Left ventricle myocardium inferior (tissue), 1 donor: ENCODE measurements at regions not wholly inside any gene's neighbourhood (a gene's known extent, or its start where the extent isn't known, plus 50 kb on each side); places are given as distances from the start of the nearest gene placed in this dataset.

ENCODE experiments used
- DNase-seq: peaks from one replicate; pipeline ENCODE4 v3.0.0-alpha.2; 2020
- H3K27ac ChIP-seq: fragments of 200-600 bp; replicated peaks from 2 replicates; pipeline ENCODE4 v1.8.0; 2021
- H3K27me3 ChIP-seq: fragments of 200-600 bp; 2 replicates; pipeline ENCODE4 v1.8.0; 2021; ENCODE audit warnings: low read depth
- H3K36me3 ChIP-seq: fragments of 200-600 bp; 2 replicates; pipeline ENCODE4 v1.8.0; 2021
- H3K4me1 ChIP-seq: fragments of 200-600 bp; 2 replicates; pipeline ENCODE4 v1.8.0; 2021
- H3K4me3 ChIP-seq: fragments of 200-600 bp; 2 replicates; pipeline ENCODE4 v1.8.0; 2021; ENCODE audit warnings: mild to moderate bottlenecking, moderate library complexity
- H3K9me3 ChIP-seq: fragments of 200-600 bp; replicated peaks from 2 replicates; pipeline ENCODE4 v1.8.0; 2021
- CTCF ChIP-seq: fragments of 200-600 bp; IDR thresholded peaks from 2 replicates; pipeline ENCODE4 v1.8.0; 2021; ENCODE audit warnings: antibody characterized with exemption, mild to moderate bottlenecking, borderline replicate concordance
- intact Hi-C: fragments of 100-400 bp; cut with micrococcal nuclease; formaldehyde crosslinking; loops from one replicate; pipeline ENCODE4 v1.11.0; 2022
- donor health status: DM: no; HTN: yes; CAD: no; lungs with severe emphysema.

- intact Hi-C loops = no loop called here
Observed at GRCh38 chr3:39587113-39587512, 119.6 kb downstream of the MOBP start.

GRCh38 chr3:39590806-39591205, 123.3 kb downstream of the MOBP start:
- Histone ChIP-seq H3K4me3 (no peak overlapping the region), H3K27ac (no peak overlapping the region), H3K4me1 (no peaks in the 10 kb centered on the region), H3K36me3 (no peaks in the 10 kb centered on the region), H3K9me3 (no peaks in the 10 kb centered on the region), H3K27me3 (no peaks in the 10 kb centered on the region)
- no peak for DNase-seq
- intact Hi-C loops = no loop called here
- TF ChIP-seq CTCF = no peak

More at GRCh38 chr3:39587113-39587512, 119.6 kb downstream of the MOBP start:
- TF ChIP-seq CTCF = no peak
- no peaks in the 10 kb centered on the region for H3K4me1 ChIP-seq
- no peaks in the 10 kb centered on the region for H3K27me3 ChIP-seq
- DNase-seq = no peak
- H3K36me3 ChIP-seq = no peaks in the 10 kb centered on the region
- no peak overlapping the region for H3K4me3 ChIP-seq
- no peaks in the 10 kb centered on the region for H3K9me3 ChIP-seq
- no peak overlapping the region for H3K27ac ChIP-seq

- H3K4me1 ChIP-seq = no peaks in the 10 kb centered on the region
- DNase-seq = no peak
- H3K36me3 ChIP-seq = no peaks in the 10 kb centered on the region
- H3K27me3 ChIP-seq = no peaks in the 10 kb centered on the region
- no peak overlapping the region for H3K4me3 ChIP-seq
- no peak overlapping the region for H3K27ac ChIP-seq
- no peak for TF ChIP-seq CTCF
- H3K9me3 ChIP-seq = no peaks in the 10 kb centered on the region
- intact Hi-C loops = no loop called here
Observed at GRCh38 chr3:39592311-39593050, 125.0 kb downstream of the MOBP start.

DNA sequence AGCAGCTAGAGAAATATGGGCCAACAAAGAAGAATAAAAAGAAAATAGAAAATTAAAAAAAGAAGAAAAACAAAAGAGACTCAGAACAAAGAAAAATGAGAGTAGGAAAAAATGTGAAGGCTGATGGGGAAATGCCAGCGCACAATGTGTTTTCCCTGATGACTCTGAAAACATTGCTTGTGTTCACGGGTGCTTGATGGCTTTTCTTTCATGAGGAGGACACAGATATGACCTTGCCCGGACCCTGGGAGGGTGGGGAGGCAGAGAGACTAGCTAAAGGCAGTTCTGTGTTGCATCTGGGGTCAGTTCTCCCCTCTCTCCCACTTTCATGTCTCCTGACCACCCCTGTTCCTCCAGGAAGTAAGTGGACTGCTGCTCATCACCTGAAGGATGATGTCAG, 125.9 kb downstream of the MOBP start:
- TF ChIP-seq CTCF = no peak
- Histone ChIP-seq H3K27me3 (no peaks in the 10 kb centered on the region), H3K36me3 (no peaks in the 10 kb centered on the region), H3K4me3 (no peak overlapping the region), H3K27ac (no peak overlapping the region), H3K4me1 (no peaks in the 10 kb centered on the region), H3K9me3 (no peaks in the 10 kb centered on the region)
- no peak for DNase-seq
- intact Hi-C loops = no loop called here

DNA sequence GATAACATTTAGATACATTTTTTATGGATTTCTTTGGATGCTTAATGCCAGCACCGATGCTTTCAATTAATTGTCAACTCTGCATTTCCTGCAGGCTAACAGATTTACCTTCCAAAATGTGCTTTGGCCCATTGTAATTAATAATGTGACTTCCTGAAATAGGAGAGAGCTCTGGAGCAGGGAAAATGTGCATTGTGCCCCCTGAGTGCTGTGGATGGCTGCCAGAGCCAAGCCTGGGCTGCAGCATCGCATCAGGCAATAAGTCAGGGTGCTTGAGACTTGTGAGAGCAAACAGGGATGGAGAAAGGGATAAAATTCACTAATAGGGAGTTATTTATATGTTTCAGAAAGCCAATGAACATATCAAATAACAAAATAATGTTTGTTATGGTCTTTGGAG, 133.8 kb downstream of the MOBP start:
- peaks cover 6% of the 10 kb centered on the region for H3K27me3 ChIP-seq
- no peak for DNase-seq
- H3K36me3 ChIP-seq = no peaks in the 10 kb centered on the region
- no peak for TF ChIP-seq CTCF
- H3K27ac ChIP-seq = no peak overlapping the region
- no peaks in the 10 kb centered on the region for H3K9me3 ChIP-seq
- intact Hi-C loops = no loop called here
- no peak overlapping the region for H3K4me3 ChIP-seq
- H3K4me1 ChIP-seq = no peaks in the 10 kb centered on the region
